ENCODE measurements at regions not wholly inside any gene's neighbourhood (a gene's known extent, or its start where the extent isn't known, plus 50 kb on each side); places are given as distances from the start of the nearest gene placed in this dataset.

- TF ChIP-seq, protein P1, sequence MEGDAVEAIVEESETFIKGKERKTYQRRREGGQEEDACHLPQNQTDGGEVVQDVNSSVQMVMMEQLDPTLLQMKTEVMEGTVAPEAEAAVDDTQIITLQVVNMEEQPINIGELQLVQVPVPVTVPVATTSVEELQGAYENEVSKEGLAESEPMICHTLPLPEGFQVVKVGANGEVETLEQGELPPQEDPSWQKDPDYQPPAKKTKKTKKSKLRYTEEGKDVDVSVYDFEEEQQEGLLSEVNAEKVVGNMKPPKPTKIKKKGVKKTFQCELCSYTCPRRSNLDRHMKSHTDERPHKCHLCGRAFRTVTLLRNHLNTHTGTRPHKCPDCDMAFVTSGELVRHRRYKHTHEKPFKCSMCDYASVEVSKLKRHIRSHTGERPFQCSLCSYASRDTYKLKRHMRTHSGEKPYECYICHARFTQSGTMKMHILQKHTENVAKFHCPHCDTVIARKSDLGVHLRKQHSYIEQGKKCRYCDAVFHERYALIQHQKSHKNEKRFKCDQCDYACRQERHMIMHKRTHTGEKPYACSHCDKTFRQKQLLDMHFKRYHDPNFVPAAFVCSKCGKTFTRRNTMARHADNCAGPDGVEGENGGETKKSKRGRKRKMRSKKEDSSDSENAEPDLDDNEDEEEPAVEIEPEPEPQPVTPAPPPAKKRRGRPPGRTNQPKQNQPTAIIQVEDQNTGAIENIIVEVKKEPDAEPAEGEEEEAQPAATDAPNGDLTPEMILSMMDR (IDR thresholded peaks at IDR 0.05; ENCODE audit: extremely low read depth in 1 of 2, insufficient read depth in 1 of 2, low read depth in 1 of 2, low read length in 2 of 2) = no peak
- TF ChIP-seq EZH2 (IDR thresholded peaks at IDR 0.05; ENCODE audit: borderline replicate concordance, low read depth, low read length, severe bottlenecking) = no peak
- TF ChIP-seq POLR2A (IDR thresholded peaks at IDR 0.05; ENCODE audit: low read depth, low read length) = no peak
- no peak for TF ChIP-seq MAX (IDR thresholded peaks at IDR 0.05; ENCODE audit: insufficient read depth, insufficient read length)
- no peak for TF ChIP-seq MYC (IDR thresholded peaks at IDR 0.05; ENCODE audit: low read depth, low read length)
- TF ChIP-seq POLR2AphosphoS5 (IDR thresholded peaks at IDR 0.05; ENCODE audit: insufficient read depth, low read depth, low read length) = no peak
- TF ChIP-seq JUN (IDR thresholded peaks at IDR 0.05; ENCODE audit: borderline replicate concordance, insufficient read depth, insufficient read length, low read depth) = no peak
These were observed 113.2 kb upstream of the ELL2 start for GRCh38 chr5:96074870-96075269.
